ENCODE measurements at regions not wholly inside any gene's neighbourhood (a gene's known extent, or its start where the extent isn't known, plus 50 kb on each side); places are given as distances from the start of the nearest gene placed in this dataset.

DNA sequence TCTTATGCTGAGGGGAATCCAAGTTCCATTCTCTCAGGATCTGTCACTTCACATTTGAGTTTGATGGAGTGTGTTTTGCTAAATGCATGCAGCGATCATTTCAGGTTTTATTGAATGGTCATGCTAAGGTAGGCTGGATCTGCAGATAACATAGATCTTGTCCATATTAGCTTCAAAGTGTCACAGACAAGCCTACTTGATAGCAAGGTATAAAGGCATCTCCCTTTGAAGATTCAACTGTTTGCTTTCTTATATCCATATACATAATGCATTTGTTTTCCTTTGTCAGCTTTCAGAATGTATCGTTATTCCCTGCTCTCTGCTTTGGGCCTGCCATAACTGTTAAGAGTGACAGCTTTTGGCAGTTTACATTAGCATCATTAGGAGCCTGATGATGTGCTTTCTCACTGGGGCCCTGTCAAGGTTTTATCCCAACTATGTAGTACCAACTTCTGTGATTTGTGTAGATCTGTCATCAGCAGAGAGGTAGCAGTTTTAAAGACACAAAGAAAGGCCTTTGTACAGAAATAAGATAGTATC is 604.3 kb upstream of the CDH7 start:
- no peak for FAIRE-seq
- H3K27me3 ChIP-seq (ENCODE audit: control insufficient read depth, insufficient read depth, low read length), result no peaks in the 10 kb centered on the region

DNA sequence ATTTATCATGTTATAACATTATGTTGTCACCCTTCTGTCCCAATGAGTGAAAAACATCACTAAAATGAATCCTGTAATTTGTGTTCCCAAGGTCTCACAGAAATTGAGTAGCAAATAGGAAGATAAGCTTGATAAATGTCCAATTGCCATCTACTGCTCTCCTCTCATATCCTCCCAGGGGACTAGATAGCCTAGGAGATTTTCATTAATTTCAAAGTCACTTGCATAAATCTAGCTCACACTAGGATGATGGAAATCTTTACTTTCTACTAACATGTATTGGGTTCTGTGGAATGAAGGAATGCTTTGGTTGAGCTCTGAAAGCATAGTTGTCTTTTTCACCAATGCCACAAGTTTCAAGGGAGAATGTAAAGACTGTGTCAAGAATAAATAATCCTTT is 605.5 kb upstream of the CDH7 start:
- DNase-seq (ENCODE audit: low read depth) (no peak), FAIRE-seq (no peak)
- H3K4me3 ChIP-seq (ENCODE audit: low read depth, low read length), result no peak overlapping the region
- H3K36me3 ChIP-seq (ENCODE audit: control insufficient read depth, insufficient read depth, low read length), result no peaks in the 10 kb centered on the region
- H3K27me3 ChIP-seq (ENCODE audit: control insufficient read depth, insufficient read depth, low read length), result no peaks in the 10 kb centered on the region
- TF ChIP-seq, protein P1, sequence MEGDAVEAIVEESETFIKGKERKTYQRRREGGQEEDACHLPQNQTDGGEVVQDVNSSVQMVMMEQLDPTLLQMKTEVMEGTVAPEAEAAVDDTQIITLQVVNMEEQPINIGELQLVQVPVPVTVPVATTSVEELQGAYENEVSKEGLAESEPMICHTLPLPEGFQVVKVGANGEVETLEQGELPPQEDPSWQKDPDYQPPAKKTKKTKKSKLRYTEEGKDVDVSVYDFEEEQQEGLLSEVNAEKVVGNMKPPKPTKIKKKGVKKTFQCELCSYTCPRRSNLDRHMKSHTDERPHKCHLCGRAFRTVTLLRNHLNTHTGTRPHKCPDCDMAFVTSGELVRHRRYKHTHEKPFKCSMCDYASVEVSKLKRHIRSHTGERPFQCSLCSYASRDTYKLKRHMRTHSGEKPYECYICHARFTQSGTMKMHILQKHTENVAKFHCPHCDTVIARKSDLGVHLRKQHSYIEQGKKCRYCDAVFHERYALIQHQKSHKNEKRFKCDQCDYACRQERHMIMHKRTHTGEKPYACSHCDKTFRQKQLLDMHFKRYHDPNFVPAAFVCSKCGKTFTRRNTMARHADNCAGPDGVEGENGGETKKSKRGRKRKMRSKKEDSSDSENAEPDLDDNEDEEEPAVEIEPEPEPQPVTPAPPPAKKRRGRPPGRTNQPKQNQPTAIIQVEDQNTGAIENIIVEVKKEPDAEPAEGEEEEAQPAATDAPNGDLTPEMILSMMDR (IDR thresholded peaks at IDR 0.05; ENCODE audit: insufficient read depth, low read length, severe bottlenecking), result no peak

More for the DNA sequence above, 604.3 kb upstream of the CDH7 start:
- H3K36me3 ChIP-seq (ENCODE audit: control insufficient read depth, insufficient read depth, low read length), result no peaks in the 10 kb centered on the region
- DNase-seq (ENCODE audit: low read depth), result no peak
- TF ChIP-seq, protein P1 (IDR thresholded peaks at IDR 0.05; ENCODE audit: insufficient read depth, low read length, severe bottlenecking), result no peak
- H3K4me3 ChIP-seq (ENCODE audit: low read depth, low read length), result no peak overlapping the region

DNA sequence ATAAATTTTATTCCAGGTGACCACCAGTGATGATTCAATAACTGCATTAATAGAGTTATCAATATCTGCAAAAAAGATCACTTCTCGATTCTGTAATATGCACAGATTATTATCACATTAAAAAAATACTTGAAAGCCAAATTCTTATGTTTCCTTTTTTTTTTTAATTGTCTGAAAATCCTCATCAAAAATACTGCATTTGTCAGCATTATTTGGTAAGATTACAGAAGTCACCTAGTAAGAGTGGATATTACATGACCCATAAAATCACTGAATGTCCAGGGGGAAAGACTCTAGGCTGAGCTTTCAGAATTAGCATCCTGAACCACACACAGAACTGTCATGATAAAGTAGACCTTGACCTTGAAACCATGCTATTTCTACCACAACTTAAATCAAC is 617.2 kb upstream of the CDH7 start:
- no peaks in the 10 kb centered on the region for H3K36me3 ChIP-seq (ENCODE audit: control insufficient read depth, insufficient read depth, low read length)
- no peaks in the 10 kb centered on the region for H3K27me3 ChIP-seq (ENCODE audit: control insufficient read depth, insufficient read depth, low read length)
- TF ChIP-seq, protein P1 (IDR thresholded peaks at IDR 0.05; ENCODE audit: insufficient read depth, low read length, severe bottlenecking), result no peak
- FAIRE-seq (no peak), DNase-seq (ENCODE audit: low read depth) (no peak)
- H3K4me3 ChIP-seq (ENCODE audit: low read depth, low read length), result no peak overlapping the region

DNA sequence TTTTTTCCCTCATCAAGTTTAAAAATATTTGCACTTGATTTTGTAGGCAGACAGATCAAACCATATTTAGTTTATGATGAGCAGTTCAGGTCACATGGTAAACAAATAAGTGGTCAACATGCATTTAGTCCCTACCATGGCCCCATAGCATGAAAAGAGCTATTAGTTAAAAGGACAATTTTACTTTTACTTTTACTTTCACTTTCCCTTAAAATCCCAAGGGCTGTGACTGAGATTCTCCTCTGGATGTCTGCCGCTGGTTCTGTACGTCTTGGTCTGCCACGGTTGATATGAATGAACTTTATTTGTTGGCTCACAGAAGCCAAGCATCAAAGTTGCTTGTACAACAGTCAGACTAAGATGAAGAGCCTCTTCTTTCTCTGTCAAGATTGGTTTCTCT is 626.2 kb upstream of the CDH7 start:
- H3K4me3 ChIP-seq (ENCODE audit: low read depth, low read length), result no peak overlapping the region
- DNase-seq (ENCODE audit: low read depth) (no peak), FAIRE-seq (no peak)
- no peaks in the 10 kb centered on the region for H3K36me3 ChIP-seq (ENCODE audit: control insufficient read depth, insufficient read depth, low read length)
- no peaks in the 10 kb centered on the region for H3K27me3 ChIP-seq (ENCODE audit: control insufficient read depth, insufficient read depth, low read length)
- TF ChIP-seq, protein P1 (IDR thresholded peaks at IDR 0.05; ENCODE audit: insufficient read depth, low read length, severe bottlenecking), result no peak

DNA sequence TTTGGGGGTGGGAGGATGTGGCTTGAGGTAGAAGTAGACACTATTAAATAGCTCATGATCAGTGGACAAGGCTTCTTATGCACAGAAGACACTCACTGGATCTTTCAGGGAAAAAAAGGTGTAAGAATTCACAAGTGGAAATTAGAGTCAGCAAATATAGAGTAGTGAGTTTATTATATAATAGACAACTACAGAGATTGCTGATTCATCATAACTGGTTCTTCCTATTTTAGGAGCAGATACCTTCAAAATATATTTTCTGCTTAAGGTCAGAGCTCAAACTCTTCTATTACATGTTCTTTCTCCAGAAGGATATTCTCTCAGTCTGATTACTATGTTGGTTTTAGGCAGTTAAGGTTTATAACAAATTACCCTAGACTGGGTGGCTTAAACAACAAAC is 646.9 kb upstream of the CDH7 start:
- no peak for DNase-seq (ENCODE audit: low read depth)
- H3K27me3 ChIP-seq (ENCODE audit: control insufficient read depth, insufficient read depth, low read length), result no peaks in the 10 kb centered on the region
- no peaks in the 10 kb centered on the region for H3K36me3 ChIP-seq (ENCODE audit: control insufficient read depth, insufficient read depth, low read length)
- no peak for FAIRE-seq
- TF ChIP-seq, protein P1 (IDR thresholded peaks at IDR 0.05; ENCODE audit: insufficient read depth, low read length, severe bottlenecking), result no peak
- H3K4me3 ChIP-seq (ENCODE audit: low read depth, low read length), result no peak overlapping the region

DNA sequence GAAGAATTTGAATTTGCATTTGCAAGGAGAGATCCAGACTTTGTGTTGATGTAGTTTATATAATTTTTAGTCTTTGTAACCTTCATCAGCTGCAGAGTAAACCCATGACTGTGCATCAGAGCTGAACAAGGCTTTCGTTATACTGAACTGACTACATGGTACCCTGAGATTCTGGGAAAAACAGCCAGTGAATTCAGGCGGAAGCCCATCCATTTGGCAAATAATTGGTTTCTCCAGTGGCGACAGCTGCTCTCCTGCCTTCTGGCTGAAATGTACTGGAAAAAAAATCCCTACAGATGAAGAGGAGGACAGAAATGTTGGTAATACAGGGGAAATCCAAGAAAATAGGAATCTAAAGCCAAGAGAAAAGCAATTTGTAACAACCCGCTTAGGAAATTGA is 657.5 kb upstream of the CDH7 start:
- no peak for FAIRE-seq
- DNase-seq (ENCODE audit: low read depth), result no peak
- H3K27me3 ChIP-seq (ENCODE audit: control insufficient read depth, insufficient read depth, low read length), result no peaks in the 10 kb centered on the region
- TF ChIP-seq, protein P1 (IDR thresholded peaks at IDR 0.05; ENCODE audit: insufficient read depth, low read length, severe bottlenecking), result no peak
- no peak overlapping the region for H3K4me3 ChIP-seq (ENCODE audit: low read depth, low read length)
- H3K36me3 ChIP-seq (ENCODE audit: control insufficient read depth, insufficient read depth, low read length), result no peaks in the 10 kb centered on the region

Data from bronchial epithelial cell (primary cell).